ENCODE measurements at regions not wholly inside any gene's neighbourhood (a gene's known extent, or its start where the extent isn't known, plus 50 kb on each side); places are given as distances from the start of the nearest gene placed in this dataset.

GRCh38 chr7:13449460-13449859, 540.0 kb downstream of the ETV1 start:
- H3K27ac ChIP-seq = no peak overlapping the region
- DNase-seq (ENCODE audit: low read depth, low spot score) = no peak

GRCh38 chr7:13454916-13455592, 534.4 kb downstream of the ETV1 start:
- no peak for DNase-seq (ENCODE audit: low read depth, low spot score)
- H3K27ac ChIP-seq = no peak overlapping the region

- no peak overlapping the region for H3K27ac ChIP-seq
These were observed 531.7 kb downstream of the ETV1 start for GRCh38 chr7:13457790-13458189.

GRCh38 chr7:13466874-13467547, 522.5 kb downstream of the ETV1 start:
- no peak overlapping the region for H3K27ac ChIP-seq
- no peak for DNase-seq (ENCODE audit: low read depth, low spot score)

More at GRCh38 chr7:13457790-13458189, 531.7 kb downstream of the ETV1 start:
- no peak for DNase-seq (ENCODE audit: low read depth, low spot score)

GRCh38 chr7:13476881-13477444, 512.5 kb downstream of the ETV1 start:
- no peak overlapping the region for H3K27ac ChIP-seq
- no peak for DNase-seq (ENCODE audit: low read depth, low spot score)

- no peak for DNase-seq (ENCODE audit: low read depth, low spot score)
- H3K27ac ChIP-seq = no peak overlapping the region
These were observed 500.1 kb downstream of the ETV1 start for GRCh38 chr7:13489386-13489785.

- no peak for DNase-seq (ENCODE audit: low read depth, low spot score)
These were observed 492.5 kb downstream of the ETV1 start for GRCh38 chr7:13496976-13497375.

GRCh38 chr7:13508586-13508985, 480.9 kb downstream of the ETV1 start:
- no peak overlapping the region for H3K27ac ChIP-seq
- DNase-seq (ENCODE audit: low read depth, low spot score) = no peak

More at GRCh38 chr7:13496976-13497375, 492.5 kb downstream of the ETV1 start:
- H3K27ac ChIP-seq = no peak overlapping the region

GRCh38 chr7:13518738-13519137, 470.7 kb downstream of the ETV1 start:
- H3K27ac ChIP-seq = no peak overlapping the region
- DNase-seq (ENCODE audit: low read depth, low spot score) = no peak

GRCh38 chr7:13524076-13524475, 465.4 kb downstream of the ETV1 start:
- no peak overlapping the region for H3K27ac ChIP-seq
- DNase-seq (ENCODE audit: low read depth, low spot score) = no peak

GRCh38 chr7:13532028-13532753, 457.3 kb downstream of the ETV1 start:
- DNase-seq (ENCODE audit: low read depth, low spot score) = no peak
- H3K27ac ChIP-seq = no peak overlapping the region

GRCh38 chr7:13538669-13539068, 450.8 kb downstream of the ETV1 start:
- no peak for DNase-seq (ENCODE audit: low read depth, low spot score)
- no peak overlapping the region for H3K27ac ChIP-seq

- DNase-seq (ENCODE audit: low read depth, low spot score) = no peak
- no peak overlapping the region for H3K27ac ChIP-seq
These were observed 449.0 kb downstream of the ETV1 start for GRCh38 chr7:13540429-13540828.

GRCh38 chr7:13541326-13541725, 448.1 kb downstream of the ETV1 start:
- no peak for DNase-seq (ENCODE audit: low read depth, low spot score)
- H3K27ac ChIP-seq = no peak overlapping the region

GRCh38 chr7:13542451-13542850, 447.0 kb downstream of the ETV1 start:
- H3K27ac ChIP-seq = no peak overlapping the region
- no peak for DNase-seq (ENCODE audit: low read depth, low spot score)

GRCh38 chr7:13551503-13551902, 438.0 kb downstream of the ETV1 start:
- H3K27ac ChIP-seq = no peak overlapping the region
- no peak for DNase-seq (ENCODE audit: low read depth, low spot score)

- H3K27ac ChIP-seq = no peak overlapping the region
- peak; percentile 16 for DNase-seq (ENCODE audit: low read depth, low spot score)
These were observed 429.0 kb downstream of the ETV1 start for GRCh38 chr7:13560441-13560840.

GRCh38 chr7:13563257-13563656, 426.2 kb downstream of the ETV1 start:
- DNase-seq (ENCODE audit: low read depth, low spot score) = no peak
- H3K27ac ChIP-seq = no peak overlapping the region

GRCh38 chr7:13563680-13564079, 425.8 kb downstream of the ETV1 start:
- no peak overlapping the region for H3K27ac ChIP-seq
- no peak for DNase-seq (ENCODE audit: low read depth, low spot score)

- H3K27ac ChIP-seq = no peak overlapping the region
- no peak for DNase-seq (ENCODE audit: low read depth, low spot score)
These were observed 411.8 kb downstream of the ETV1 start for GRCh38 chr7:13577566-13578145.

- H3K27ac ChIP-seq = no peak overlapping the region
- DNase-seq (ENCODE audit: low read depth, low spot score) = no peak
These were observed 411.2 kb downstream of the ETV1 start for GRCh38 chr7:13578294-13578693.
